ENCODE measurements at regions not wholly inside any gene's neighbourhood (a gene's known extent, or its start where the extent isn't known, plus 50 kb on each side); places are given as distances from the start of the nearest gene placed in this dataset.

- Histone ChIP-seq H3K56ac (ENCODE audit: insufficient read length, low read depth, low read length) (no peak overlapping the region), H3K9me3 (ENCODE audit: control insufficient read depth, low read depth, low read length) (no peaks in the 10 kb centered on the region), H3K18ac (ENCODE audit: insufficient read length, low read depth, low read length) (no peak overlapping the region), H2AFZ (ENCODE audit: low read length) (no peak overlapping the region), H2BK12ac (ENCODE audit: insufficient read length, low read depth, low read length) (no peak overlapping the region), H3K14ac (ENCODE audit: insufficient read depth, low read length) (no peak overlapping the region), H3T11ph (ENCODE audit: low read length) (no peak overlapping the region), H4K20me1 (ENCODE audit: control insufficient read depth, insufficient read depth, insufficient read length) (no peaks in the 10 kb centered on the region), H2BK5ac (ENCODE audit: insufficient read length, low read length) (no peak overlapping the region), H3K23me2 (ENCODE audit: insufficient read length, low read depth, low read length, poor library complexity, severe bottlenecking) (no peaks in the 10 kb centered on the region), H3K79me2 (ENCODE audit: insufficient read depth, low read length) (no peaks in the 10 kb centered on the region), H2BK120ac (ENCODE audit: low read depth, low read length, poor library complexity, severe bottlenecking) (no peak overlapping the region), H4K8ac (replicated peaks; ENCODE audit: insufficient read length, low read depth, low read length) (no peak overlapping the region), H2BK20ac (ENCODE audit: low read depth, low read length, poor library complexity, severe bottlenecking) (no peak overlapping the region), H3K27ac (ENCODE audit: insufficient read length, low read depth, low read length) (no peak overlapping the region), H3K23ac (ENCODE audit: insufficient read length, low read depth, low read length) (no peak overlapping the region), H4K91ac (ENCODE audit: insufficient read length, low read depth, low read length) (no peak overlapping the region), H3K4me2 (ENCODE audit: insufficient read depth, insufficient read length, low read length) (no peak overlapping the region), H3K4ac (ENCODE audit: low read depth, low read length) (no peak overlapping the region), H3K4me1 (ENCODE audit: insufficient read depth, low read length) (peaks cover 4% of the 10 kb centered on the region; the same call in 1 of the 2 replicates), H3K79me1 (ENCODE audit: insufficient read depth, low read depth, low read length, poor library complexity, severe bottlenecking) (no peaks in the 10 kb centered on the region), H3K27me3 (ENCODE audit: insufficient read depth, low read length) (no peaks in the 10 kb centered on the region), H4K5ac (ENCODE audit: insufficient read length, low read depth, low read length) (no peak overlapping the region), H2BK15ac (ENCODE audit: low read depth, low read length) (no peak overlapping the region), H3K9ac (ENCODE audit: extremely low read depth, insufficient read length, low read length) (no peak overlapping the region), H2AK5ac (ENCODE audit: insufficient read length, low read length) (no peak overlapping the region)
- Mint-ChIP-seq H3K27me3 (ENCODE audit: low read depth) (no peaks in the 10 kb centered on the region), H3K27ac (no peak overlapping the region), H3K9me3 (no peaks in the 10 kb centered on the region), H3K36me3 (ENCODE audit: insufficient read depth in 1 of 3, low read depth in 3 of 3) (no peaks in the 10 kb centered on the region), H3K4me1 (peaks cover 37 to 46% of the 10 kb centered on the region in 2 experiments), H3K4me3 (no peak overlapping the region)
- TF ChIP-seq CTCF (conservative IDR thresholded peaks at IDR 0.05), result no peak
- WGBS (ENCODE audit: extremely low coverage, insufficient read length, low lambda C conversion rate), result no CpG with 5 or more reads among the region's 7 CpGs
- no peak for DNase-seq
These were observed 52.7 kb upstream of the PDZRN3 start for GRCh38 chr3:73677336-73678024.

Measured in H9 (cell line).